Left lung (tissue), 4 donors: ENCODE measurements at regions not wholly inside any gene's neighbourhood (a gene's known extent, or its start where the extent isn't known, plus 50 kb on each side); places are given as distances from the start of the nearest gene placed in this dataset.
A peak's percentile ranks its signal among the peaks of the same experiment; 100 is the strongest.

Experiments
- ATAC-seq: fragments of 200-7000 bp; cut with Tn5 transposase; one replicate; pipeline ENCODE4 v1.9.1; 2020; ENCODE audit warnings: moderate library complexity
- DNase-seq, 4 donors: peaks; one replicate each; pipeline ENCODE4 v3.0.0-alpha.2; 2013 to 2020
- H3K27ac ChIP-seq, 2 donors: fragments of 200-600 bp; sonication (generic) in 1 of 2; one replicate each; pipeline versions ENCODE4 v1.5.0 to v1.8.0; 2020 to 2021
- H3K27me3 ChIP-seq, 2 donors: fragments of 200-600 bp; sonication (generic) in 1 of 2; one replicate each; pipeline versions ENCODE4 v1.5.0 to v1.8.0; 2020 to 2021
- H3K36me3 ChIP-seq, 2 donors: fragments of 200-600 bp; sonication (generic) in 1 of 2; one replicate each; pipeline versions ENCODE4 v1.5.0 to v1.8.0; 2020 to 2021
- H3K4me1 ChIP-seq, 2 donors: fragments of 200-600 bp; one replicate each; pipeline ENCODE4 v1.8.0; 2021
- H3K4me3 ChIP-seq, 2 donors: fragments of 200-600 bp; sonication (generic) in 1 of 2; one replicate each; pipeline versions ENCODE4 v1.5.0 to v1.8.0; 2020 to 2021; ENCODE audit warnings: mild to moderate bottlenecking in 1 of 2
- H3K9me3 ChIP-seq, 2 donors: fragments of 200-600 bp; sonication (generic) in 1 of 2; one replicate each; pipeline versions ENCODE4 v1.5.0 to v1.8.0; 2020 to 2021
- intact Hi-C, 2 donors: fragments of 100-400 bp; cut with DNase I; formaldehyde crosslinking; loops; one replicate each; pipeline versions ENCODE4 v1.11.2 to v1.14.2; 2022
- TF ChIP-seq, protein P1 (sequence below), 2 donors: fragments of 200-600 bp; sonication (generic) in 1 of 2; IDR thresholded peaks; one replicate each; pipeline versions ENCODE4 v1.5.0 to v1.8.0; 2021; ENCODE audit warnings: antibody characterized with exemption in 2 of 2
- donor health status: DM: no; HTN: yes; CAD: no.
- donor health status: DM: no; HTN: no; CAD: no.

DNA sequence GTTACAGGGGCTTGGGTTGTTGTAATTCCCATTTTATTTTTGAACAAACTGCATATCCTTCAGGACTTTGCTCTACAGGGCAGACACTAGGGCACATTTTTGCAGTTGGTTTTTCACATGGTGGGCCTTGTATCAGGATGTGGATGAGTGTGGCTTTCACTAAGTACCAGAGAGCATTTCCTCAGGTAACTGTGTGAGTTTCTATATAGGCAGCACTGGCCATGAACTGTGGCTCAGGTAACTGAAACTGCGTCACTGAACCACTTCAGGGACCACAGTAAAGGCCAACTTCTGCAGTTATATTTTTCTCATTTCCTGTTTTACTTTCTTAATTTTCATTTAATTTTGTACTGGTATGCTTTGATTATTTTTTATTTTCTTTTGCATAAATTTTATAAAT lies 166.5 kb downstream of the ZNF486 start:
- H3K4me1 ChIP-seq, result no peaks in the 10 kb centered on the region
- peaks cover 0 to 34% of the 10 kb centered on the region in 2 donors for H3K9me3 ChIP-seq
- intact Hi-C loops, result no loop called here
- TF ChIP-seq, protein P1, sequence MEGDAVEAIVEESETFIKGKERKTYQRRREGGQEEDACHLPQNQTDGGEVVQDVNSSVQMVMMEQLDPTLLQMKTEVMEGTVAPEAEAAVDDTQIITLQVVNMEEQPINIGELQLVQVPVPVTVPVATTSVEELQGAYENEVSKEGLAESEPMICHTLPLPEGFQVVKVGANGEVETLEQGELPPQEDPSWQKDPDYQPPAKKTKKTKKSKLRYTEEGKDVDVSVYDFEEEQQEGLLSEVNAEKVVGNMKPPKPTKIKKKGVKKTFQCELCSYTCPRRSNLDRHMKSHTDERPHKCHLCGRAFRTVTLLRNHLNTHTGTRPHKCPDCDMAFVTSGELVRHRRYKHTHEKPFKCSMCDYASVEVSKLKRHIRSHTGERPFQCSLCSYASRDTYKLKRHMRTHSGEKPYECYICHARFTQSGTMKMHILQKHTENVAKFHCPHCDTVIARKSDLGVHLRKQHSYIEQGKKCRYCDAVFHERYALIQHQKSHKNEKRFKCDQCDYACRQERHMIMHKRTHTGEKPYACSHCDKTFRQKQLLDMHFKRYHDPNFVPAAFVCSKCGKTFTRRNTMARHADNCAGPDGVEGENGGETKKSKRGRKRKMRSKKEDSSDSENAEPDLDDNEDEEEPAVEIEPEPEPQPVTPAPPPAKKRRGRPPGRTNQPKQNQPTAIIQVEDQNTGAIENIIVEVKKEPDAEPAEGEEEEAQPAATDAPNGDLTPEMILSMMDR (IDR thresholded peaks at IDR 0.05), result no peak
- DNase-seq, result no peak
- H3K27me3 ChIP-seq, result no peaks in the 10 kb centered on the region
- no peak overlapping the region for H3K27ac ChIP-seq
- no peaks in the 10 kb centered on the region for H3K36me3 ChIP-seq
- ATAC-seq, result no peak
- no peak overlapping the region for H3K4me3 ChIP-seq

DNA sequence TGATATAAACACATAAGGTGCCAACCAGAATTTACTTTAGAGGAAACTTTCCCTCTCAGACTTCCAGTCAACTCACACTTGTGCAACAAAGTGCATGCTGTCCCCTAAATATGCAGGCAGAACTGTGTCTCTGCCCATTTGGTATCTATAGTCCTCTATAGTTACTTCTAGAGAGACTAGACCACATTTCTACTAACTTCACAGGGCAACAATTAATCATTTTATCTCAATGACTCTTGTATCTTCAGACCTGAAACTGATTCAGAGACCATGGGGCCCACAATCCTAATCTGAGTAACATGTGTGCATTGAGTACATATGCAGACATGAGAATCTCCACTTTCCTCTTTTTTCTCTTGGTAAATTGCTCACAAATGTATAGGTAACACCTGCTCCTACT lies 158.1 kb downstream of the ZNF486 start:
- Histone ChIP-seq H3K4me3 (no peak overlapping the region), H3K9me3 (peaks cover 0 to 10% of the 10 kb centered on the region in 2 donors), H3K27ac (no peak overlapping the region), H3K36me3 (no peaks in the 10 kb centered on the region), H3K4me1 (no peaks in the 10 kb centered on the region), H3K27me3 (no peaks in the 10 kb centered on the region)
- TF ChIP-seq, protein P1 (IDR thresholded peaks at IDR 0.05), result no peak
- intact Hi-C loops, result no loop called here
- ATAC-seq (no peak), DNase-seq (no peak)

DNA sequence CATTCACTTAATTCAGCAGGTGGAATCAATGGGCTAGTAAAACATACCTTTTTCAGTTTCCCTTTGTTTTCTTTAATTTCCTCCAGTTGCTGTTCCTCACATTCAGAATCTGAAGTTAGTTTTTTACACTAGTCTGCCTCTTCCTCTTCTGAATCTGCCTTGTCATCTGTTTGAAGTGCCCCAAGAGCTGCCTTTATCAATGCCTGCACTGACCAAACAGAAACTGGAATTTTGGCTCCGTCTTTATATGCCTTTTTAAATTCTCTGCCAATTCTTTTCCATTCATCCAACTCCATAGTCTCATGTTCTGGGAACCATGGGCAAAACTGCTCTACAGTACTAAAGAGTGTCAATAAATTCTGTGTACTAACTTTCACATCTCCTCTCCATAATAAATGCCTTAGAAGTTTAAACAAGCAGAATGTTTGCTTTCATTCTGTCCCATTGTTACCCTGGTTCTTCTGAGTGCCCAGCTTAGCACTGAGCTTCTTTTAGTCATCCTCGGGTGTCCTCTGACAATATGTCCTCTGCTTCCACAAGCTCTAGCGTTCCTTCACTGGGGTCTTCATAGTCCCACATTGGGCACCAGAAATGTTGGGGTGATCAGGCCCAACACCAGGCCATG lies 154.2 kb downstream of the ZNF486 start:
- Histone ChIP-seq H3K4me1 (no peaks in the 10 kb centered on the region), H3K9me3 (peaks cover 0 to 9% of the 10 kb centered on the region in 2 donors), H3K36me3 (no peaks in the 10 kb centered on the region), H3K27ac (no peak overlapping the region), H3K27me3 (no peaks in the 10 kb centered on the region), H3K4me3 (no peak overlapping the region)
- TF ChIP-seq, protein P1 (IDR thresholded peaks at IDR 0.05), result no peak
- no peak for ATAC-seq
- intact Hi-C loops, result no loop called here
- no peak for DNase-seq

DNA sequence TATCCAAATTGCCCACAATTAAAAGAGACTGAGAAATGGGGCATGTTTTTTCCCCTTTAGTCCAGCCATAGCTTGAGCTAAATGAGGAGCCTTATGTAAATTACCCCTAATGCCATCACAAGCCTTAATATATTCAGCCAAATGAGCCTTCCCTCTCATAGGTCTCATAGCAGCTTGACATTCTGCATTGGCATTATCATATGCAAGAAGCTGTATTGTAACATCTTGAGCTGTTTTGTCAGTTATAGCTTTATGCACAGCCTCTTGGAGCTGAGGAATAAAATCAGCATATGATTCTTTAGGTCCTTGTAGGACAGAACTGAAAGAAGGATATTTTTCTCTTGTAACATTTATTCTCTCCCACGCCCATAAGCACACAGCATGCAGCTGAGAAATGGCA lies 153.2 kb downstream of the ZNF486 start:
- Histone ChIP-seq H3K27ac (no peak overlapping the region), H3K9me3 (peaks cover 0 to 9% of the 10 kb centered on the region in 2 donors), H3K4me1 (no peaks in the 10 kb centered on the region), H3K4me3 (no peak overlapping the region), H3K36me3 (no peaks in the 10 kb centered on the region), H3K27me3 (no peaks in the 10 kb centered on the region)
- no peak for DNase-seq
- TF ChIP-seq, protein P1 (IDR thresholded peaks at IDR 0.05), result no peak
- intact Hi-C loops, result no loop called here
- no peak for ATAC-seq

DNA sequence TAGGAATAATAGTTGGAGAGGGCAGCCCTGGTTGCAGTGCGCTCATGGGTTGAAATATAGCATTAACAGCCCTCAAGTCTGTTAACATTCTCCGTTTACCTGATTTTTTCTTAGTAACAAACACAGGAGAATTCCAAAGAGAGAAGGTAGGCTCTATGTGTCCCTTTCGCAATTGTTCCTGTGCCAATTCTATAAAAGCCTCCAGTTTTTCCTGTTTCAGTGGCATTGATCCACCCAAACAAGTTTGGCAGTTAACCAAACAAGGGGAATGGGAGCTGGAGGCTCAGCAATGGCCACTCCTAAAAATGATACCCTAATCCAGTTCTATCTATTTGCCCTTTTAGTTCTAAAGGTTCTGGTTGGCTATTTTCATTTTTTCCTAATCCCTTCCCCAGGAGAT lies 151.6 kb downstream of the ZNF486 start:
- Histone ChIP-seq H3K4me3 (no peak overlapping the region), H3K27ac (no peak overlapping the region), H3K4me1 (no peaks in the 10 kb centered on the region), H3K36me3 (no peaks in the 10 kb centered on the region), H3K27me3 (no peaks in the 10 kb centered on the region), H3K9me3 (peaks cover 0 to 11% of the 10 kb centered on the region in 2 donors)
- peak in 1 of 4 donors; percentile 11 for DNase-seq
- intact Hi-C loops, result no loop called here
- no peak for ATAC-seq
- TF ChIP-seq, protein P1 (IDR thresholded peaks at IDR 0.05), result no peak
